CD8-positive, alpha-beta memory T cell (primary cell): ENCODE measurements at regions not wholly inside any gene's neighbourhood (a gene's known extent, or its start where the extent isn't known, plus 50 kb on each side); places are given as distances from the start of the nearest gene placed in this dataset.
"Not testable (repeated sequence)": the region's sequence is repeated elsewhere in the genome, so short reads cannot be mapped to it uniquely, and the experiment has no call there.

Source experiments
- CTCF ChIA-PET: fragments of 350-600 bp; sonication (Branson Sonifier 250); formaldehyde crosslinking; loops from one replicate; lab custom pipeline; 2021; ENCODE audit warnings: antibody characterized with exemption; lab: Charles Lee
- POLR2A ChIA-PET: fragments of 350-600 bp; sonication (Branson Sonifier 250); formaldehyde crosslinking; loops from one replicate; lab custom pipeline; 2021; ENCODE audit warnings: antibody characterized with exemption; lab: Charles Lee
- DNase-seq, 5 donors: peaks; one replicate each; pipeline versions ENCODE4 v3.0.0 to v3.0.0-alpha.2; 2020 to 2022; ENCODE audit warnings: mixed read lengths in 1 of 5
- H3K27ac ChIP-seq: one replicate; pipeline ENCODE4 v1.7.0; 2013; ENCODE audit warnings: low read depth, mild to moderate bottlenecking, low read length, moderate library complexity
- H3K27me3 ChIP-seq: 2 replicates; pipeline ENCODE4 v1.7.0; 2013; ENCODE audit warnings: low read length, mild to moderate bottlenecking; ENCODE audit not compliant: insufficient read depth, poor library complexity, severe bottlenecking
- H3K36me3 ChIP-seq: 2 replicates; pipeline ENCODE4 v1.7.0; 2013; ENCODE audit warnings: mild to moderate bottlenecking, low read length, moderate library complexity; ENCODE audit not compliant: insufficient read depth
- H3K4me1 ChIP-seq: 2 replicates; pipeline ENCODE4 v1.7.0; 2013; ENCODE audit warnings: mild to moderate bottlenecking, low read length, moderate library complexity; ENCODE audit not compliant: insufficient read depth
- H3K4me3 ChIP-seq: 2 replicates; pipeline ENCODE4 v1.7.0; 2013; ENCODE audit warnings: mild to moderate bottlenecking, low read length
- H3K9me3 ChIP-seq: 2 replicates; pipeline ENCODE4 v1.7.0; 2013; ENCODE audit warnings: mild to moderate bottlenecking, low read length
- H3K27ac Mint-ChIP-seq, 8 donors: one replicate each; pipeline ENCODE4 v1.8.0; 2020 to 2021; ENCODE audit warnings: mixed read lengths in 8 of 8, mild to moderate bottlenecking in 6 of 8, inconsistent platforms in 3 of 8, moderate library complexity in 3 of 8
- H3K27me3 Mint-ChIP-seq, 2 donors: one replicate each; pipeline ENCODE4 v1.8.0; 2020 to 2021; ENCODE audit warnings: mixed read lengths in 2 of 2, mild to moderate bottlenecking in 1 of 2, moderate library complexity in 1 of 2
- H3K36me3 Mint-ChIP-seq, 3 donors: one replicate each; pipeline ENCODE4 v1.8.0; 2020 to 2021; ENCODE audit warnings: mixed read lengths in 3 of 3, inconsistent platforms in 1 of 3, mild to moderate bottlenecking in 1 of 3
- H3K4me1 Mint-ChIP-seq, 3 donors: one replicate each; pipeline ENCODE4 v1.8.0; 2020 to 2021; ENCODE audit warnings: mixed read lengths in 3 of 3, inconsistent platforms in 1 of 3, mild to moderate bottlenecking in 1 of 3
- H3K4me3 Mint-ChIP-seq, 7 donors: one replicate each; pipeline ENCODE4 v1.8.0; 2020 to 2021; ENCODE audit warnings: mixed read lengths in 7 of 7, mild to moderate bottlenecking in 6 of 7, moderate library complexity in 4 of 7, inconsistent platforms in 2 of 7
- H3K9me3 Mint-ChIP-seq, 5 donors: one replicate each; pipeline ENCODE4 v1.8.0; 2020 to 2022; ENCODE audit warnings: mixed read lengths in 5 of 5, mild to moderate bottlenecking in 3 of 5, moderate library complexity in 2 of 5, inconsistent platforms in 1 of 5

GRCh38 chr13:62473190-62473943, 1057.7 kb upstream of the PCDH20 start:
- Histone ChIP-seq H3K36me3 (no peaks in the 10 kb centered on the region), H3K4me3 (no peak overlapping the region), H3K9me3 (no peaks in the 10 kb centered on the region), H3K4me1 (no peaks in the 10 kb centered on the region), H3K27me3 (no peaks in the 10 kb centered on the region), H3K27ac (no peak overlapping the region)
- H3K27ac Mint-ChIP-seq = no peak overlapping the region
- peaks cover 2 to 23% (median 13%) of the 10 kb centered on the region in 5 donors for H3K9me3 Mint-ChIP-seq
- no peaks in the 10 kb centered on the region for H3K36me3 Mint-ChIP-seq
- DNase-seq = no peak
- no peak overlapping the region for H3K4me3 Mint-ChIP-seq
- peaks cover 0 to 1% of the 10 kb centered on the region in 2 donors for H3K27me3 Mint-ChIP-seq
- POLR2A ChIA-PET = no interaction called here
- CTCF ChIA-PET = no interaction called here
- H3K4me1 Mint-ChIP-seq = no peaks in the 10 kb centered on the region

GRCh38 chr13:62453761-62454160, 1038.1 kb upstream of the PCDH20 start:
- POLR2A ChIA-PET = no interaction called here
- CTCF ChIA-PET = no interaction called here
- Mint-ChIP-seq H3K27ac (no peak overlapping the region), H3K36me3 (no peaks in the 10 kb centered on the region), H3K9me3 (peaks cover 2 to 12% (median 5%) of the 10 kb centered on the region in 5 donors), H3K4me1 (no peaks in the 10 kb centered on the region), H3K27me3 (no peaks in the 10 kb centered on the region), H3K4me3 (no peak overlapping the region)
- DNase-seq = no peak
- H3K4me3 ChIP-seq = no peak overlapping the region
- H3K4me1 ChIP-seq = no peaks in the 10 kb centered on the region
- no peak overlapping the region for H3K27ac ChIP-seq
- no peaks in the 10 kb centered on the region for H3K9me3 ChIP-seq
- no peaks in the 10 kb centered on the region for H3K36me3 ChIP-seq
- no peaks in the 10 kb centered on the region for H3K27me3 ChIP-seq

- CTCF ChIA-PET = no interaction called here
- no peak overlapping the region for H3K4me3 Mint-ChIP-seq
These were observed 1035.1 kb upstream of the PCDH20 start for GRCh38 chr13:62450759-62451158.

DNA sequence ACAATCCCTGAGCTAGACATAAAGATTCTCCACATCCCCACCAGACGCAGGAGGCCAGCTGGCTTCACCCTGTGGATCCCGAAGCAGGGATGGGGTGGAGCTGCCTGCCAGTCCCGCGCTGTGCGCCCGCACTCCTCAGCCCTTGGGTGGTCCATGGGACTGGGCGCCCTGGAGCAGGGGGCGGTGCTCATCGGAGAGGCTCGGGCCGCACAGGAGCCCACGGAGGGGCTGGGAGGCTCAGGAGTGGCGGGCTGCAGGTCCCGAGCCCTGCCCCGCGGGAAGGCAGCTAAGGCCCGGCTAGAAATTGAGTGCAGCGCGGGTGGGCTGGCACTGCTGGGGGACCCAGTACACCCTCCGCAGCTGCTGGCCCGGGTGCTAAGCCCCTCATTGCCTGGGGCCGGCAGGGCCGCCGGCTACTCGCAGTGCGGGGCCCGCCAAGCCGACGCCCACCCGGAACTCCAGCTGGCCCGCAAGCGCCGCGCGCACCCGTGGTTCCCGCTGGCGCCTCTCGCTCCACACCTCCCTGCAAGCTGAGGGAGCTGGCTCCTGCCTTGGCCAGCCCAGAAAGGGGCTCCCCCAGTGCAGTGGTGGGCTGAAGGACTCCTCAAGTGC, 1032.2 kb upstream of the PCDH20 start:
- H3K36me3 Mint-ChIP-seq, POLR2A ChIA-PET, H3K9me3 ChIP-seq, H3K36me3 ChIP-seq, H3K4me1 Mint-ChIP-seq, H3K27me3 ChIP-seq, H3K27ac Mint-ChIP-seq, H3K27ac ChIP-seq, H3K27me3 Mint-ChIP-seq, CTCF ChIA-PET, DNase-seq, H3K4me3 ChIP-seq, H3K4me3 Mint-ChIP-seq, H3K4me1 ChIP-seq: not testable (repeated sequence)
- H3K9me3 Mint-ChIP-seq = peaks cover 3 to 27% (median 6%) of the 10 kb centered on the region in 5 donors

More at GRCh38 chr13:62450759-62451158, 1035.1 kb upstream of the PCDH20 start:
- POLR2A ChIA-PET = no interaction called here
- Histone ChIP-seq H3K4me1 (no peaks in the 10 kb centered on the region), H3K9me3 (no peaks in the 10 kb centered on the region), H3K36me3 (no peaks in the 10 kb centered on the region), H3K27ac (no peak overlapping the region), H3K4me3 (no peak overlapping the region), H3K27me3 (no peaks in the 10 kb centered on the region)
- no peaks in the 10 kb centered on the region for H3K36me3 Mint-ChIP-seq
- no peaks in the 10 kb centered on the region for H3K27me3 Mint-ChIP-seq
- no peaks in the 10 kb centered on the region for H3K4me1 Mint-ChIP-seq
- peaks cover 0 to 13% (median 4%) of the 10 kb centered on the region in 5 donors for H3K9me3 Mint-ChIP-seq
- no peak for DNase-seq
- no peak overlapping the region for H3K27ac Mint-ChIP-seq

DNA sequence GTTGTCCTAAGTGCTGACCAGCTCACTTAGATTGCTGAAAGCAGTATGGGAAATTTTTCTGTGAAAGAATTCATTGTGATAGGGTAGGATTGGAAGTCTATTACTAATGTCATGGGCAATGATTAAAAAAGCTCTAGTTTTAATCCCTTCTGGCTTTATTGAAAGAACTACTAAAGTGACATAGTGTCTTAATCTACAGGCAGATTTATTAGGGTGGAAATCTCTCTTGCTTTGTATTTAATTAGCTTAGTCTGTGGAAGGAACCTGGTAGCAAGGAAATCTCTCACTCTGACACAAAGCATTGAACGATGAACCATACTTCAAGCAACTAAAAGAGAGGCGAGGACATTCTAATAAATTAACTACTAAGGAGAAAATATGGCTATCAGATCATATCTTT, 1029.2 kb upstream of the PCDH20 start:
- H3K36me3 ChIP-seq = no peaks in the 10 kb centered on the region
- no peaks in the 10 kb centered on the region for H3K27me3 ChIP-seq
- H3K27me3 Mint-ChIP-seq = no peaks in the 10 kb centered on the region
- no peak overlapping the region for H3K4me3 Mint-ChIP-seq
- peaks cover 0 to 27% (median 8%) of the 10 kb centered on the region in 5 donors for H3K9me3 Mint-ChIP-seq
- no peaks in the 10 kb centered on the region for H3K4me1 Mint-ChIP-seq
- no peak overlapping the region for H3K27ac Mint-ChIP-seq
- ChIA-PET CTCF (no interaction called here), POLR2A (no interaction called here)
- H3K36me3 Mint-ChIP-seq = no peaks in the 10 kb centered on the region
- DNase-seq = no peak
- no peaks in the 10 kb centered on the region for H3K4me1 ChIP-seq
- H3K27ac ChIP-seq = no peak overlapping the region
- H3K9me3 ChIP-seq = no peaks in the 10 kb centered on the region
- H3K4me3 ChIP-seq = no peak overlapping the region

GRCh38 chr13:62434081-62434480, 1018.4 kb upstream of the PCDH20 start:
- H3K9me3 ChIP-seq = no peaks in the 10 kb centered on the region
- Mint-ChIP-seq H3K4me3 (no peak overlapping the region), H3K27ac (no peak overlapping the region), H3K9me3 (peaks cover 4 to 23% (median 8%) of the 10 kb centered on the region in 5 donors), H3K36me3 (no peaks in the 10 kb centered on the region), H3K27me3 (no peaks in the 10 kb centered on the region), H3K4me1 (no peaks in the 10 kb centered on the region)
- ChIA-PET POLR2A (no interaction called here), CTCF (no interaction called here)
- H3K36me3 ChIP-seq = no peaks in the 10 kb centered on the region
- H3K27ac ChIP-seq = no peak overlapping the region
- DNase-seq = no peak
- H3K4me3 ChIP-seq = no peak overlapping the region
- H3K4me1 ChIP-seq = no peaks in the 10 kb centered on the region
- no peaks in the 10 kb centered on the region for H3K27me3 ChIP-seq

DNA sequence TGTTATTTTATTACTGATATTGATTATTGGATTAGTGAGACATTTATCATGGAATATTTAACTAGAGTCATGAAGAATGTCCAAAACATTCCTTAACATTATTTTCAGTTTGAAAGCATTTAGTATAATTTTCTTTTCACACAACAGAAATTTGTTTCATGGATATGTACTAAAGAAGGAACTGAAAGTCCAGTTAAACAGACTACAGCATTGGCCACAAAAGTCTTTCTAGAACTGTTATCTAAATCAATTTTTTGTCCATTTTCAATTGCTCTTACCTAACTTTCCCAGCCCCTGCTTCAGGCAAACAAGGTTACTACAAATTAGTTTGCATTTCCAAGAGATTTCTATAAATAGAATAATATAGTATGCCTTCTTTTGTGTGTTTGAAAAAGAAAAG, 1018.0 kb upstream of the PCDH20 start:
- H3K4me3 Mint-ChIP-seq = no peak overlapping the region
- H3K27me3 ChIP-seq = no peaks in the 10 kb centered on the region
- H3K36me3 ChIP-seq = no peaks in the 10 kb centered on the region
- POLR2A ChIA-PET = no interaction called here
- no peaks in the 10 kb centered on the region for H3K27me3 Mint-ChIP-seq
- no peak overlapping the region for H3K27ac Mint-ChIP-seq
- H3K9me3 Mint-ChIP-seq = peaks cover 3 to 23% (median 8%) of the 10 kb centered on the region in 5 donors
- no peak overlapping the region for H3K4me3 ChIP-seq
- H3K4me1 ChIP-seq = no peaks in the 10 kb centered on the region
- H3K36me3 Mint-ChIP-seq = no peaks in the 10 kb centered on the region
- no peak overlapping the region for H3K27ac ChIP-seq
- H3K4me1 Mint-ChIP-seq = no peaks in the 10 kb centered on the region
- CTCF ChIA-PET = no interaction called here
- H3K9me3 ChIP-seq = no peaks in the 10 kb centered on the region
- DNase-seq = no peak

GRCh38 chr13:62432906-62433305, 1017.3 kb upstream of the PCDH20 start:
- H3K4me3 Mint-ChIP-seq = no peak overlapping the region
- Histone ChIP-seq H3K27me3 (no peaks in the 10 kb centered on the region), H3K4me3 (no peak overlapping the region), H3K27ac (no peak overlapping the region), H3K36me3 (no peaks in the 10 kb centered on the region), H3K9me3 (no peaks in the 10 kb centered on the region), H3K4me1 (no peaks in the 10 kb centered on the region)
- ChIA-PET POLR2A (no interaction called here), CTCF (no interaction called here)
- DNase-seq = no peak
- peaks cover 2 to 23% (median 8%) of the 10 kb centered on the region in 5 donors for H3K9me3 Mint-ChIP-seq
- no peaks in the 10 kb centered on the region for H3K36me3 Mint-ChIP-seq
- H3K27me3 Mint-ChIP-seq = no peaks in the 10 kb centered on the region
- H3K27ac Mint-ChIP-seq = no peak overlapping the region
- no peaks in the 10 kb centered on the region for H3K4me1 Mint-ChIP-seq
